ENCODE measurements at regions not wholly inside any gene's neighbourhood (a gene's known extent, or its start where the extent isn't known, plus 50 kb on each side); places are given as distances from the start of the nearest gene placed in this dataset.

DNA sequence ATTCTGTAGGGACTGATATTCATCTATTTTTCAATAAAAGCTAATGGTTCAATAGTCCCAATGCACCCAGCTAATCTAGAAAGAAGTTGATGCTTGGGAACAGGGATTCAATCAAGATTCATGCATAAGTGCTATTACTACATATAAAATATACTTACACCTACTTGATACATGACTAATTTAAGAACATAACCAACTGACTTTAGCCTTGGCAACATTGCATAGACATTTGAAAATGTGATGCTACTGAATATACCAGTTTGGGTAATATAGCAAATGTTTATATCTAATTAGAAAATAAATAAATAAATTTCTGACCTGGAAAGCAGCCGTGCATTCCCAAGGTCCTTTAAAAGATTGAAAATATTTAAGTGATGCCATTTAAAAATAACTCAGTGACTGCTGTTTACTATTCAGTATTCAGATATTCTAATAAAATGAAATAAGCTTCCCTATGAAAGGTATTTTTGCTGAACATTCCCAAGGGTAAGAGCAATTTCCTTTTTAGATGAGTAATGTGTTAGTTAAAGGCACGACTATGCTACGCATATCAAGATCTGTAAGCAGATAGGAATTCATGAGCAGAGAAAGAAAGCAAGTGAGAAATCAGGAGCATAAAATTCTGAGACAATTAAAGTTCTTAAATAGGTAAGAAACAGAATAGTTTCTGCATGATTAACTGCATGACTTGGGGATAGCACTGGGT, 160.6 kb upstream of the SYT1 start:
- TF ChIP-seq, protein P1, sequence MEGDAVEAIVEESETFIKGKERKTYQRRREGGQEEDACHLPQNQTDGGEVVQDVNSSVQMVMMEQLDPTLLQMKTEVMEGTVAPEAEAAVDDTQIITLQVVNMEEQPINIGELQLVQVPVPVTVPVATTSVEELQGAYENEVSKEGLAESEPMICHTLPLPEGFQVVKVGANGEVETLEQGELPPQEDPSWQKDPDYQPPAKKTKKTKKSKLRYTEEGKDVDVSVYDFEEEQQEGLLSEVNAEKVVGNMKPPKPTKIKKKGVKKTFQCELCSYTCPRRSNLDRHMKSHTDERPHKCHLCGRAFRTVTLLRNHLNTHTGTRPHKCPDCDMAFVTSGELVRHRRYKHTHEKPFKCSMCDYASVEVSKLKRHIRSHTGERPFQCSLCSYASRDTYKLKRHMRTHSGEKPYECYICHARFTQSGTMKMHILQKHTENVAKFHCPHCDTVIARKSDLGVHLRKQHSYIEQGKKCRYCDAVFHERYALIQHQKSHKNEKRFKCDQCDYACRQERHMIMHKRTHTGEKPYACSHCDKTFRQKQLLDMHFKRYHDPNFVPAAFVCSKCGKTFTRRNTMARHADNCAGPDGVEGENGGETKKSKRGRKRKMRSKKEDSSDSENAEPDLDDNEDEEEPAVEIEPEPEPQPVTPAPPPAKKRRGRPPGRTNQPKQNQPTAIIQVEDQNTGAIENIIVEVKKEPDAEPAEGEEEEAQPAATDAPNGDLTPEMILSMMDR (conservative IDR thresholded peaks at IDR 0.05; ENCODE audit: low read length), result no peak
- no peak for TF ChIP-seq EZH2phosphoT487 (IDR thresholded peaks at IDR 0.05; ENCODE audit: borderline replicate concordance)

All from Loucy (cell line).